ENCODE measurements at regions not wholly inside any gene's neighbourhood (a gene's known extent, or its start where the extent isn't known, plus 50 kb on each side); places are given as distances from the start of the nearest gene placed in this dataset.

- H3K9me3 ChIP-seq: no peaks in the 10 kb centered on the region
- WGBS, 3 donors: 49 to 77% (median 73%) methylated on average over 2 of the region's 2 CpGs
- intact Hi-C loops (cut with DNase I): no loop called here
- no peaks in the 10 kb centered on the region for H3K36me3 ChIP-seq
- no peaks in the 10 kb centered on the region for H3K27me3 ChIP-seq
- DNase-seq: no peak
- H3K4me3 ChIP-seq: no peak overlapping the region
- no peak overlapping the region for H3K27ac ChIP-seq
- H3K4me1 ChIP-seq (ENCODE audit: insufficient read depth): no peaks in the 10 kb centered on the region
- no peak for TF ChIP-seq EP300 (IDR thresholded peaks at IDR 0.05)
- TF ChIP-seq, protein P1, sequence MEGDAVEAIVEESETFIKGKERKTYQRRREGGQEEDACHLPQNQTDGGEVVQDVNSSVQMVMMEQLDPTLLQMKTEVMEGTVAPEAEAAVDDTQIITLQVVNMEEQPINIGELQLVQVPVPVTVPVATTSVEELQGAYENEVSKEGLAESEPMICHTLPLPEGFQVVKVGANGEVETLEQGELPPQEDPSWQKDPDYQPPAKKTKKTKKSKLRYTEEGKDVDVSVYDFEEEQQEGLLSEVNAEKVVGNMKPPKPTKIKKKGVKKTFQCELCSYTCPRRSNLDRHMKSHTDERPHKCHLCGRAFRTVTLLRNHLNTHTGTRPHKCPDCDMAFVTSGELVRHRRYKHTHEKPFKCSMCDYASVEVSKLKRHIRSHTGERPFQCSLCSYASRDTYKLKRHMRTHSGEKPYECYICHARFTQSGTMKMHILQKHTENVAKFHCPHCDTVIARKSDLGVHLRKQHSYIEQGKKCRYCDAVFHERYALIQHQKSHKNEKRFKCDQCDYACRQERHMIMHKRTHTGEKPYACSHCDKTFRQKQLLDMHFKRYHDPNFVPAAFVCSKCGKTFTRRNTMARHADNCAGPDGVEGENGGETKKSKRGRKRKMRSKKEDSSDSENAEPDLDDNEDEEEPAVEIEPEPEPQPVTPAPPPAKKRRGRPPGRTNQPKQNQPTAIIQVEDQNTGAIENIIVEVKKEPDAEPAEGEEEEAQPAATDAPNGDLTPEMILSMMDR (IDR thresholded peaks at IDR 0.05): no peak
- no peak for TF ChIP-seq POLR2A (IDR thresholded peaks at IDR 0.05)
Observed at GRCh38 chr3:5653426-5654143, 466.1 kb downstream of the EDEM1 start.

- Histone ChIP-seq H3K27me3 (no peaks in the 10 kb centered on the region), H3K36me3 (no peaks in the 10 kb centered on the region), H3K27ac (no peak overlapping the region), H3K4me3 (no peak overlapping the region), H3K9me3 (no peaks in the 10 kb centered on the region), H3K4me1 (ENCODE audit: insufficient read depth) (no peaks in the 10 kb centered on the region)
- DNase-seq: no peak
- intact Hi-C loops (cut with DNase I): no loop called here
- TF ChIP-seq EP300 (IDR thresholded peaks at IDR 0.05) (no peak), POLR2A (IDR thresholded peaks at IDR 0.05) (no peak)
- TF ChIP-seq, protein P1 (IDR thresholded peaks at IDR 0.05): no peak
- 63 to 80% (median 78%) methylated on average over 5 of the region's 5 CpGs for WGBS, 3 donors
Observed at GRCh38 chr3:5657106-5657505, 469.6 kb downstream of the EDEM1 start.

GRCh38 chr3:5663601-5664000, 476.1 kb downstream of the EDEM1 start:
- no peak overlapping the region for H3K27ac ChIP-seq
- no peaks in the 10 kb centered on the region for H3K9me3 ChIP-seq
- WGBS, 3 donors: 68 to 79% (median 71%) methylated on average over 1 of the region's 1 CpG
- H3K36me3 ChIP-seq: no peaks in the 10 kb centered on the region
- intact Hi-C loops (cut with DNase I): no loop called here
- no peaks in the 10 kb centered on the region for H3K27me3 ChIP-seq
- DNase-seq: no peak
- no peak overlapping the region for H3K4me3 ChIP-seq
- H3K4me1 ChIP-seq (ENCODE audit: insufficient read depth): no peaks in the 10 kb centered on the region
- no peak for TF ChIP-seq POLR2A (IDR thresholded peaks at IDR 0.05)
- no peak for TF ChIP-seq EP300 (IDR thresholded peaks at IDR 0.05)

DNA sequence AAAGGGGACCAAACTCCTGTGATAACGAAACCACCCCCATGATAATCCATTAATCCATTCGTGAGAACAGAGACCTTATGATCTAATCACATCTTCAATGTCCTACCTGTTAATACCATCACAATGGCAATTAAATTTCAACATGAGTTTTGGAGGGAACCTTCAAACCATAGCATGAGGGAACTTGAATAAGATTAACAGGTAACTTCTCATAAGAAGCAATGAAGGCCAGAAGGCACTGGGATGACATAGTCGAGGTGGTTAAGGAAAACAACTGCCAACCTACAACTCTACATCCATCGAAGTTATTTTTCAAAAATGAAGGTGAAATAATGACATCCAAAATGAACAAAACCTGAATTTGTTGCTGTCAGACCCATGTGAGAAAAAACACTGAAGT, 478.9 kb downstream of the EDEM1 start:
- Histone ChIP-seq H3K27me3 (no peaks in the 10 kb centered on the region), H3K27ac (no peak overlapping the region), H3K4me1 (ENCODE audit: insufficient read depth) (no peaks in the 10 kb centered on the region), H3K9me3 (no peaks in the 10 kb centered on the region), H3K36me3 (no peaks in the 10 kb centered on the region), H3K4me3 (no peak overlapping the region)
- no peak for DNase-seq
- TF ChIP-seq, protein P1 (IDR thresholded peaks at IDR 0.05): no peak
- TF ChIP-seq POLR2A (IDR thresholded peaks at IDR 0.05) (no peak), EP300 (IDR thresholded peaks at IDR 0.05) (no peak)
- intact Hi-C loops (cut with DNase I): no loop called here
- 73 to 79% (median 79%) methylated on average over 4 of the region's 4 CpGs for WGBS, 3 donors

DNA sequence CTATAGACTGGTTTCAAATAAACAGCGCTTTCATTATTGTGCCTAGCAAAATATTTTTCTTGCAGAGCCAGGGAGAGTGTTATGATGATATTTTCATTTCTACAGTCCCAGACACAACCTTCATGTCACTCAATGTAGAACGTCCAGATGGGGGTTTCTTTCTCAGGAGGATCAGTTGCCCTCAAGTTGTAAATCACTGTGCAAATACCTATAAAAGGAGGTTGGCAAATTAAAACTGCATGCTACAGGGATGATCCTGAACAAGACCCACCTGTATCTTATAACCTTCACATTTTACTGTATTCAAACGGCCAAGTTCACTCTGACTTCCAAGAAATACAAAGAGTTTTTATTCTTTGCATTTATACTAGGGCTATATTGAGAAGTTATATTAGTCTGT, 486.0 kb downstream of the EDEM1 start:
- no peak for DNase-seq
- intact Hi-C loops (cut with DNase I): no loop called here

More for the DNA sequence above, 486.0 kb downstream of the EDEM1 start:
- Histone ChIP-seq H3K27ac (no peak overlapping the region), H3K27me3 (no peaks in the 10 kb centered on the region), H3K36me3 (no peaks in the 10 kb centered on the region), H3K4me1 (ENCODE audit: insufficient read depth) (no peaks in the 10 kb centered on the region), H3K4me3 (no peak overlapping the region), H3K9me3 (no peaks in the 10 kb centered on the region)
- WGBS, 3 donors: 61 to 83% (median 73%) methylated on average over 3 of the region's 3 CpGs
- TF ChIP-seq POLR2A (IDR thresholded peaks at IDR 0.05): no peak
- TF ChIP-seq, protein P1 (IDR thresholded peaks at IDR 0.05): no peak
- no peak for TF ChIP-seq EP300 (IDR thresholded peaks at IDR 0.05)
